Bronchial epithelial cell (primary cell): ENCODE measurements at regions not wholly inside any gene's neighbourhood (a gene's known extent, or its start where the extent isn't known, plus 50 kb on each side); places are given as distances from the start of the nearest gene placed in this dataset.
A peak's percentile ranks its signal among the peaks of the same experiment; 100 is the strongest.
"Not testable (repeated sequence)": the region's sequence is repeated elsewhere in the genome, so short reads cannot be mapped to it uniquely, and the experiment has no call there.

Experiments
- DNase-seq: peaks from one replicate; pipeline ENCODE4 v3.0.0-alpha.2; 2010; ENCODE audit warnings: low read depth
- FAIRE-seq: peaks from 2 replicates; lab custom pipeline; 2011; peaks lifted over from hg19 to GRCh38; lab: Jason Lieb, UNC
- H3K27me3 ChIP-seq: 2 replicates; pipeline ENCODE4 v1.5.1; 2011; ENCODE audit warnings: low read length; ENCODE audit not compliant: control insufficient read depth, insufficient read depth
- H3K36me3 ChIP-seq: 2 replicates; pipeline ENCODE4 v1.5.1; 2011; ENCODE audit warnings: low read length; ENCODE audit not compliant: control insufficient read depth, insufficient read depth
- H3K4me3 ChIP-seq: 2 replicates; pipeline ENCODE4 v1.5.1; 2011; ENCODE audit warnings: mild to moderate bottlenecking, low read depth, low read length, control low read depth
- TF ChIP-seq, protein P1 (sequence below): IDR thresholded peaks from 2 replicates; pipeline ENCODE4 v1.5.1; 2011; ENCODE audit warnings: mild to moderate bottlenecking, moderate library complexity, low read length, control low read depth, inconsistent platforms; ENCODE audit not compliant: insufficient read depth, severe bottlenecking

- FAIRE-seq (no peak), DNase-seq (peak; percentile 54)
- Histone ChIP-seq H3K4me3 (no peak overlapping the region), H3K36me3 (no peaks in the 10 kb centered on the region), H3K27me3 (no peaks in the 10 kb centered on the region)
- TF ChIP-seq, protein P1, sequence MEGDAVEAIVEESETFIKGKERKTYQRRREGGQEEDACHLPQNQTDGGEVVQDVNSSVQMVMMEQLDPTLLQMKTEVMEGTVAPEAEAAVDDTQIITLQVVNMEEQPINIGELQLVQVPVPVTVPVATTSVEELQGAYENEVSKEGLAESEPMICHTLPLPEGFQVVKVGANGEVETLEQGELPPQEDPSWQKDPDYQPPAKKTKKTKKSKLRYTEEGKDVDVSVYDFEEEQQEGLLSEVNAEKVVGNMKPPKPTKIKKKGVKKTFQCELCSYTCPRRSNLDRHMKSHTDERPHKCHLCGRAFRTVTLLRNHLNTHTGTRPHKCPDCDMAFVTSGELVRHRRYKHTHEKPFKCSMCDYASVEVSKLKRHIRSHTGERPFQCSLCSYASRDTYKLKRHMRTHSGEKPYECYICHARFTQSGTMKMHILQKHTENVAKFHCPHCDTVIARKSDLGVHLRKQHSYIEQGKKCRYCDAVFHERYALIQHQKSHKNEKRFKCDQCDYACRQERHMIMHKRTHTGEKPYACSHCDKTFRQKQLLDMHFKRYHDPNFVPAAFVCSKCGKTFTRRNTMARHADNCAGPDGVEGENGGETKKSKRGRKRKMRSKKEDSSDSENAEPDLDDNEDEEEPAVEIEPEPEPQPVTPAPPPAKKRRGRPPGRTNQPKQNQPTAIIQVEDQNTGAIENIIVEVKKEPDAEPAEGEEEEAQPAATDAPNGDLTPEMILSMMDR = no peak
Measured at GRCh38 chr5:130605234-130605633, 559.8 kb downstream of the HINT1 start.

DNA sequence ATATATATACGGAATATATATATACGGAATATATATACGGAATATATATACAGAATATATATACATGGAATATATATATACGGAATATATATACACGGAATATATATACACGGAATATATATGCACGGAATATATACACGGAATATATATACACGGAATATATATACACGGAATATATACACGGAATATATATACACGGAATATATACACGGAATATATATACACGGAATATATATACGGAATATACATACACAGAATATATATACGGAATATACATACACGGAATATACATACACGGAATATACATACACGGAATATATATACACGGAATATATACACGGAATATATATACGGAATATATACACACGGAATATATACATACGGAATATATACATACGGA lies 568.4 kb downstream of the HINT1 start:
- not testable (repeated sequence) for H3K4me3 ChIP-seq, FAIRE-seq, DNase-seq, H3K27me3 ChIP-seq, H3K36me3 ChIP-seq

- no peak for FAIRE-seq
- TF ChIP-seq, protein P1 = no peak
- no peaks in the 10 kb centered on the region for H3K27me3 ChIP-seq
Measured at GRCh38 chr5:130580264-130580663, 584.8 kb downstream of the HINT1 start.

DNA sequence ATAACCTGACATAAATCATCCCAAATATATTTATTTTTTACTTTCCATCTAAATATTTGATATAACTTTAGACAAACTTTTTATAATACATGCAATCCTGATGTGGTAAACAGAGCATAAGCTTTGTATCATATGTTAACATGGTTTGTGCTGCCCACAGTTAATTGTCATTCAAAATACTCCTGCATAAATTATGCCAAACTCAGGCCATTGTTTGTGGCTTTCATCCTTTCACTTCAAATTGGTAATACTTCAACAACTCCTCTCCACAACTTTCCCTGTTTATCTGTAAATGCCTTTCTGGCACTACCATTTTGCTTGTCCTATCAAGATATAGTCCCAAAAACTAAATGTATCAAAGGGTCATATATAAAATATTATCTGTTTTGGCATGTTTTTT lies 586.7 kb downstream of the HINT1 start:
- DNase-seq (no peak), FAIRE-seq (no peak)
- TF ChIP-seq, protein P1 = no peak
- H3K4me3 ChIP-seq = no peak overlapping the region
- no peaks in the 10 kb centered on the region for H3K27me3 ChIP-seq
- H3K36me3 ChIP-seq = no peaks in the 10 kb centered on the region

More at GRCh38 chr5:130580264-130580663, 584.8 kb downstream of the HINT1 start:
- H3K36me3 ChIP-seq = no peaks in the 10 kb centered on the region
- no peak for DNase-seq
- H3K4me3 ChIP-seq = no peak overlapping the region

DNA sequence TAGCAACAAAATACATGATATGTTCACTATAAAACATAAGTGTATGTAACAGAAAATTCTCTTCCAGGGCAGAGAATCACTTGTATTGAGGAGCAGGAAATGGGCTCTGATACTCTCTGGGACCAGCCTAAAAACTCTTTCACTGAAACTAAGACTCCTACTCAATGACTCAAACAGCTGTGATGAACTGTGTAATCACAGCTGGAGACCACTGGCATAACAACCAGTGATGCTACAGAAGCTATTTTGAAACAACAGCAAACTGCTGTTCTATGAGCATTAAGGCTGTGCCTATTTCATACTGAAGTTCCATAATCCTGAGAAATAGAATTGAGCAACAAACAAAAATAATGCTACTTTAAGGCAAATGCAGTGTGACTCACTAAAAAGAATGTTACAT lies 594.0 kb downstream of the HINT1 start:
- no peak for FAIRE-seq
- TF ChIP-seq, protein P1 = no peak
- Histone ChIP-seq H3K36me3 (no peaks in the 10 kb centered on the region), H3K4me3 (no peak overlapping the region), H3K27me3 (no peaks in the 10 kb centered on the region)
- DNase-seq = peak; percentile 72

- no peak for FAIRE-seq
Measured at GRCh38 chr5:130568791-130569190, 596.3 kb downstream of the HINT1 start.

More at GRCh38 chr5:130568791-130569190, 596.3 kb downstream of the HINT1 start:
- Histone ChIP-seq H3K27me3 (no peaks in the 10 kb centered on the region), H3K36me3 (no peaks in the 10 kb centered on the region), H3K4me3 (no peak overlapping the region)
- no peak for DNase-seq
- TF ChIP-seq, protein P1 = no peak
